GM23338 (cell line): ENCODE measurements at regions not wholly inside any gene's neighbourhood (a gene's known extent, or its start where the extent isn't known, plus 50 kb on each side); places are given as distances from the start of the nearest gene placed in this dataset.

ENCODE experiments used
- CTCF ChIP-seq, 2 experiments: fragments of 200-600 bp in 1 of 2; sonication (generic) in 1 of 2; conservative IDR thresholded peaks; 2 replicates each; pipeline versions ENCODE4 v1.5.1 to v1.6.1; 2016 to 2017; ENCODE audit warnings: antibody characterized with exemption in 2 of 2, low read depth in 2 of 2, mild to moderate bottlenecking in 2 of 2, moderate library complexity in 1 of 2
- EZH2 ChIP-seq: fragments of 200-600 bp; sonication (generic); IDR thresholded peaks from one replicate; pipeline ENCODE4 v1.8.0; 2017; ENCODE audit warnings: antibody characterized with exemption, mild to moderate bottlenecking, low read depth; ENCODE audit not compliant: unreplicated experiment
- JUNB ChIP-seq: IDR thresholded peaks from one replicate; pipeline ENCODE4 v1.6.1; 2016; ENCODE audit warnings: antibody characterized with exemption; ENCODE audit not compliant: unreplicated experiment
- POLR2AphosphoS5 ChIP-seq: IDR thresholded peaks from 2 replicates; pipeline ENCODE4 v1.6.1; 2016; ENCODE audit warnings: antibody characterized with exemption, low read depth

- no peak for TF ChIP-seq EZH2
- no peak for TF ChIP-seq CTCF (conservative IDR thresholded peaks at IDR 0.05; ENCODE audit: low read depth in 2 of 2)
- no peak for TF ChIP-seq POLR2AphosphoS5
- TF ChIP-seq JUNB, result no peak
Measured at GRCh38 chr16:85488414-85488813, 124.7 kb upstream of the GSE1 start.
